ENCODE measurements at regions not wholly inside any gene's neighbourhood (a gene's known extent, or its start where the extent isn't known, plus 50 kb on each side); places are given as distances from the start of the nearest gene placed in this dataset.
"Not testable (repeated sequence)": the region's sequence is repeated elsewhere in the genome, so short reads cannot be mapped to it uniquely, and the experiment has no call there.

DNA sequence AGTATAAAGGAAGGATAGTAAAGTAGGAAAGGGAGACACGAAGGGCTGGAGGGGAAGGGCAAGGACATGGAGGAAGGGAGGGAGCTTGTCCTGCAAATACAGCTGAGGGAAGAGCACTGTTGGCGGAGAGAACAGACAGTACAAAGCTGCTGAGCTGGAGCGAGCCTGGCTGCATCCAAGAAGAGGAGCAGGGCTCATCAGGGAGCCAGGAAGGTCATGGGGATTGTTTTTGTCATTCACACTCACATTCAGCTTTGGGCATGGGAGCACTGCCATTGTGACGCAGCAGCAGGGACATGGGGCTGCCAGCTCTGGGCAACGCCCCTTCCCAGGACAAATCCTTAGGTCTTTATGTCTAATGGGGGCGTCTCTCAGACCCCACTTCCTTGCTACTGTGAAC, 125.1 kb downstream of the COPS8 start:
- Histone ChIP-seq H3K36me3 (ENCODE audit: insufficient read depth, low read length) (no peaks in the 10 kb centered on the region), H3K4me1 (ENCODE audit: insufficient read depth, low read length) (peaks cover 19% of the 10 kb centered on the region), H3K9me3 (ENCODE audit: control insufficient read depth, insufficient read depth, low read length) (no peaks in the 10 kb centered on the region), H3K9ac (ENCODE audit: low read depth, low read length) (no peak overlapping the region)

DNA sequence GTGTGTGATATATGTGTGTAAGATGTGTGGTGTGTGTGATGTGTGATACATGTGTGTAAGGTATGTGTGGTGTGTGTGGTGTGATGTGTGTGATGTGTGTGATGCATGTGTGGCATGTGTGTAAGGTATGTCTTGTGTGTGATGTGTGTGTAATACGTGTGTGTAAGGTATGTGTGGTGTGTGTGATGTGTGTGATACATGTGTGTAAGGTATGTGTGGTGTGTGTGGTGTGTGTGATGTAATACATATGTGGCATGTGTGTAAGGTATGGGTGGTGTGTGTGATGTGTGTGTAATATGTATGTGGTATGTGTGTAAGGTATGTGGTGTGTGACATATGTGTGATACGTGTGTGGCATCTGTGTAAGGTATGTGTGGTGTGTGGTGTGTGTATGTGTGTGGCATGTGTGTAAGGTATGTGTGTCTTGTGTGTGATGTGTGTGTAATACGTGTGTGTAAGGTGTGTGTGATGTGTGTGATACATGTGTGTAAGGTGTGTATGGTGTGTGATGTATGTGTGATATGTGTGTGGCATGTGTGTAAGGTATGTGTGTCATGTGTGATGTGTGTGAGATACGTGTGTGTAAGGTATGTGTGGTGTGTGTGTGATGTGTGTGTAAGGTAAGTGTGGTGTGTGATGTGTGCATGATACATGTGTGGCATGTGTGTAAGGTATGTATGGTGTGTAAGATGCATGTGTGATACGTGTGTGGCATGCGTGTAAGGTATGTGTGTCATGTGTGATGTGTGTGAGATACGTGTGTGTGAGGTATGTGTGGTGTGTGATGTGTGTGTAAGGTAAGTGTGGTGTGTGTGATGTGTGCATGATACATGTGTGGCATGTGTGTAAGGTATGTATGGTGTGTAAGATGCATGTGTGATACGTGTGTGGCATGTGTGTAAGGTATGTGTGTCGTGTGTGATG, 126.9 kb downstream of the COPS8 start:
- peaks cover 20% of the 10 kb centered on the region for H3K4me1 ChIP-seq (ENCODE audit: insufficient read depth, low read length)
- H3K9ac ChIP-seq (ENCODE audit: low read depth, low read length); H3K9me3 ChIP-seq (ENCODE audit: control insufficient read depth, insufficient read depth, low read length); H3K36me3 ChIP-seq (ENCODE audit: insufficient read depth, low read length): not testable (repeated sequence)

DNA sequence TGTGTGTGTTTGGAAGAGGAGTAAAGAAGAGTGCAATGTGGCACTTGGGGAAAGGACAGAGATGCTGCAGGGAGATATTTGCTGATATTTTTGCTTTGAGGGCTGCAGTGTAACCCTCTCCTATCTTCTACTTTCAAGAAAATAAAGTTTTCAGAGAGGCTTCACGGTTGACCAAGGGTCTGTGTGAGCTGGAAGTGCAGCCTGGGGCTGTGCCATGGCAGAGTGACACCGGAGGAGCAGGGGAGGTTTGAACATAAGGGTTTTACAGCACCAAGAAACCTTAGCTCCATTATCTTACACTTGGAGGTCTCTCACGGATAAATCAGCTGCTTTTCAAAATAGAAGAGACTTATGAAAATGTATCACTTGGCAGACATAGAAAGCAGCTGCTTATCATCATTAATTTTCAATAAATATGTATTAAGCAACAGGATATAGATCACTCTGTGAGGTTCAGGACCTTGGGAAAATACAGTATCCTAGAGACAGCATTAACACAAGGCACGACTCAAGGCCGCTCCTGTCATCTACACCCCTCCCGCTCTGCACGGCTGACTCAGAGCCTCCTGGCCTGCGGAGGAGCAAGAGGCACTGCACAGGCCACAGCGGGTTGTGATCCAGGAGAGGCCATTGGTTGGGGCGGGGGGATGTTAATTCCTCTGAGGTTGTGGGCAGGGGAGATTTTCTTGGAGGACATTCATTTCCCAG, 127.8 kb downstream of the COPS8 start:
- no peak overlapping the region for H3K9ac ChIP-seq (ENCODE audit: low read depth, low read length)

DNA sequence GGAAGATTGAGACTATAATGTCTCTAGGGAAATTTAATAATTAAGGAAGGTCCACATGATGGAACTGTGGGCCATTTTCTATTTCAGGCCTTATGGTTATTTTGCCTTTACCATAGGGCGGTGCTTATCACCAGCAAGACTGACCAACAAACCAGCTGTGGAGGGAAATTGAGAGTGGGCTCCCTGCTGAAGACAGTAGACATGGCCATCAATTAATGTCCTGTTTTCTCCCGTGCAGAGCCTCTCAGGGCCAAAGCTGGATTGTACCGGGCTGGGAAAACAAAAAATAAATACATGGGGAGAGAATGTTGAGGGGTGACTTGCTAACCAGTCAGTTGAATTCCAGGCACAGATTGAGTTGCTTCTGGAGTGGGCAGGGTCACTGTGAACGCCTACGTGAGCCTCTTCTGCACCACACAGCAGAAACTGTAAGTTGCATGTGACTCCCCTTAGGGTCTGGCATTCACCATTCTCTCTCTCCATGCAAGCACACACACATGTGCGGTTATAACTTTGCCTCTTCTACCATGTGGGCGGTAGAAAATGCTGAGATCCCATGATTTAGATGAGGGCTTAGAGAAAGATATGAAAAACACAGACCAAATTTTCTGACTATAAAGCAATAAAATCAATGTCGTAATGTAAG, 128.5 kb downstream of the COPS8 start:
- peaks cover 25% of the 10 kb centered on the region for H3K4me1 ChIP-seq (ENCODE audit: insufficient read depth, low read length)
- no peak overlapping the region for H3K9ac ChIP-seq (ENCODE audit: low read depth, low read length)

More for the DNA sequence above, 127.8 kb downstream of the COPS8 start:
- H3K9me3 ChIP-seq (ENCODE audit: control insufficient read depth, insufficient read depth, low read length) = no peaks in the 10 kb centered on the region
- H3K4me1 ChIP-seq (ENCODE audit: insufficient read depth, low read length) = peaks cover 26% of the 10 kb centered on the region
- no peaks in the 10 kb centered on the region for H3K36me3 ChIP-seq (ENCODE audit: insufficient read depth, low read length)

DNA sequence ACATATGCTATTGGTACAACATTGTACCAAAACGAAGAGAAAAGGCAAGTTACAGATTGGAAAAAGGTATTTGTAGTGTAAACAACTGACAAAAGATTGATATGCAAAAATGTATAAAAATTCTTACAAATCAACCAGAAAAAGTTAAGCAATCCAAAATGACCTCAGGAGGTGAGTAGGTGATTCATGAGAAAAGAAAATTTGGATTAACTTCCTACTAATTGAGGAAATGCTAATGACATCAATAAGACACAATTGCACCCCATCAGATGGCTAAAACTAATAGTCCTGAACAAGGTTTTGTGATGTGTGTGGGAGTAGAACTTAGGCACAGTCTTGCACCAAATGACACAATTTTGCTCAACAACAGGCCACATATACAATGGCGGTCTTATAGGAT, 129.3 kb downstream of the COPS8 start:
- peaks cover 25% of the 10 kb centered on the region for H3K4me1 ChIP-seq (ENCODE audit: insufficient read depth, low read length)
- H3K36me3 ChIP-seq (ENCODE audit: insufficient read depth, low read length) = no peaks in the 10 kb centered on the region
- H3K9me3 ChIP-seq (ENCODE audit: control insufficient read depth, insufficient read depth, low read length) = no peaks in the 10 kb centered on the region
- H3K9ac ChIP-seq (ENCODE audit: low read depth, low read length) = no peak overlapping the region

More for the DNA sequence above, 128.5 kb downstream of the COPS8 start:
- no peaks in the 10 kb centered on the region for H3K36me3 ChIP-seq (ENCODE audit: insufficient read depth, low read length)
- no peaks in the 10 kb centered on the region for H3K9me3 ChIP-seq (ENCODE audit: control insufficient read depth, insufficient read depth, low read length)

DNA sequence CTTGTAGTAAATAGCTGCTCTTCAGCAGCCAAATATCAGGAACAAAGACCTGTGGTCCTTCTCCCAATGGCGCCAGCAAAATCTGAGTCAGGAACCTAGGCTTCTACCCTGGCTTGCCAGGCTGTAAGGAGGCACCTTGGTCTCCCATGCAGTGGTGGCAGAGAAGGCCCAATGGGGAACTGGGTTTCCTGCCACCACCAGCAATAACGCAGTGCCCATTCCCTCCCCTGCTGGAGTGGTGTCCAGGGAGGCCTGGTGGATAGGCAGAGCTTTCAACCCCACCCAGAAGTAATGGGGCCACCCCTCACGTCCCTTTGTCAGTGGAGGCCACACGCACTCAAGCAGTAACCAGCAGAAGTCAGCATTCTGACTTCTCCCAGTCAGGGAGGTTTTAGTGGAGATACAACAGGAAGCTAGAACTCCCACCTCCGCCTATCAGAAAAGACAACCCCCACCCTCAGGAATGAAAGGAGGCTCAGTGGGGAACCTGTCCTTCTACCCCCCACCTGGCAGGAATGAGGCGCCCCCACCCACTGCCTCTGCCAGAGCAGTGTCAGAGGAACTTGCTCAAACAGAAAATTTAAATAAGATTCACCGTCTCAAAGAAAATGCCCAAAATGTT, 132.4 kb downstream of the COPS8 start:
- Histone ChIP-seq H3K9me3 (ENCODE audit: control insufficient read depth, insufficient read depth, low read length) (no peaks in the 10 kb centered on the region), H3K36me3 (ENCODE audit: insufficient read depth, low read length) (no peaks in the 10 kb centered on the region), H3K4me1 (ENCODE audit: insufficient read depth, low read length) (peaks cover 17% of the 10 kb centered on the region; the same call in 1 of the 2 replicates), H3K9ac (ENCODE audit: low read depth, low read length) (no peak overlapping the region)

DNA sequence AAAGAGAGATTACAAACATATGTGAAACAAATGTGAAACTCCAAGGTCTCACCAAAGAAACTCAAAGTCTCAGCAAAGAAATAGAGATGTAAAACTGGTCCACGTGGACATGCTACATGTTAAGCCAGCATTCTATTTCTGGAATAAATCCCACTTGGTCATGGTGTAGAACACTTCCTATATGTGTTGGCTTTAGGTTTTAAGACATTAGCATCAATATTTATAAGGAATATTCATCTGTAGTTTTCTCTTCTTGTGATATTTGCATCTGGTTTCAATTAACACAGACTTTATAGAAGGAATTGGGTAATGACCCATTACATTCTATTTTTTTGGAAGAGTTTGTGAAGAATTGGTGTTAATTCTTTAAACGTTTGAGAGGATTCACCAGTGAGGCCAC, 133.1 kb downstream of the COPS8 start:
- H3K9me3 ChIP-seq (ENCODE audit: control insufficient read depth, insufficient read depth, low read length) = no peaks in the 10 kb centered on the region
- H3K9ac ChIP-seq (ENCODE audit: low read depth, low read length) = no peak overlapping the region
- peaks cover 17% of the 10 kb centered on the region; the same call in 1 of the 2 replicates for H3K4me1 ChIP-seq (ENCODE audit: insufficient read depth, low read length)

DNA sequence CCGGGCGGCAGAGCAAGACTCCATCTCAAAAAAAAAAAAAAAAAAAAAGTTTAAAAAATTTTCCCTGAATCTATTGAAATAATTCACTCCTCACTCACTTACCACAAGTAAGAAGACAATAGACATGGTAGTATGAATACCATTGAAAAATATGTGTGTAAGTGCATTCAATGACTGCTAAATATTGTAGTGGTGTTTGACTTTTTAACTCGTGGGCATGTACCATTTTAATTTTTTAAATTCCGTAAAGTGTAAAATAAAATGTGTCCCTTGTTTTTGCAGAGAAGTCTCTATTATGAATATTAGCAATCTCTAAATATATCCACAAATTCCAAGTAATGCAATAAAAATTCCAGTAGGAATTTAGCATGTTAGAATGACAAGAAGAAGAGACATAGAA, 134.1 kb downstream of the COPS8 start:
- peaks cover 17% of the 10 kb centered on the region; the same call in 1 of the 2 replicates for H3K4me1 ChIP-seq (ENCODE audit: insufficient read depth, low read length)
- H3K36me3 ChIP-seq (ENCODE audit: insufficient read depth, low read length) = no peaks in the 10 kb centered on the region
- H3K9me3 ChIP-seq (ENCODE audit: control insufficient read depth, insufficient read depth, low read length) = no peaks in the 10 kb centered on the region
- H3K9ac ChIP-seq (ENCODE audit: low read depth, low read length) = no peak overlapping the region

More for the DNA sequence above, 133.1 kb downstream of the COPS8 start:
- H3K36me3 ChIP-seq (ENCODE audit: insufficient read depth, low read length) = no peaks in the 10 kb centered on the region

DNA sequence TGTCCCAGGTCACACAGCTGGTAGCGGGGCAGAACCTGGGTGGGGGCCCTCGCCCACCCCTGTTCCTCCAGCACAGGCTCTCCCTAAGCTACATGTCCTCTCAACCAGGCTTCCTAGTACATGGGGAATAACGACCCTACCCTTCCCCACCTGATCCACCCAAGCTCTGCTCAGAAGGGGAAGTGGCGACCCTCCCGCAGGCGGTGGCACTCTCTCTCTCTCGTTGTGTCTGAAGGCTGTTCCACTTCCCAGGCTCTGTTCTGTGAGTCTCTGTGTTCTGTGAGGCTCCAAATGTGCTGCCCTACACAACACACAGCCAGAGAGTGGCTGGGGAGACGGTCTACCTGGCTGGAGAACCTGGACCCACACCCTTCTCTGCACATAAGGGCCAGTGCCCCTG, 135.8 kb downstream of the COPS8 start:
- no peak overlapping the region for H3K9ac ChIP-seq (ENCODE audit: low read depth, low read length)
- no peaks in the 10 kb centered on the region for H3K36me3 ChIP-seq (ENCODE audit: insufficient read depth, low read length)
- H3K4me1 ChIP-seq (ENCODE audit: insufficient read depth, low read length) = peaks cover 17% of the 10 kb centered on the region; the same call in 1 of the 2 replicates
- no peaks in the 10 kb centered on the region for H3K9me3 ChIP-seq (ENCODE audit: control insufficient read depth, insufficient read depth, low read length)

DNA sequence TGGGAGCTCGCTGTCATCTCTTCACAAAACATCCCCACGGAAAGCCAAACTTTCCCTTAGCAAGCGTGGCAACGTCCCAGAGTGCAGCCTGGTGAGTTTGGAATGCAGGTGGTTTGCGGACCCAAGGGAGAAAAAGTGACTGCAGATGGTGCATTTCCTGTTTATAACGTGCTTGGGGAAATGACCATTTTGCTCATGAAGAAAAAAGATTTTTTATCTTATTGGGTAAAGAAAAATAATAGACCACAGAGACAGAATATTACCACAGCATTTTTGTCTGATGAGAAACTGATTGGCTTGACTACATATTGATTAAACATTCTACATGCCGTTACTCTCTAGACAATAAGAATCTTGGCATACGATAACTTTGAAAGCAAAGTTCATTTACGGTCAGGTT, 136.5 kb downstream of the COPS8 start:
- Histone ChIP-seq H3K36me3 (ENCODE audit: insufficient read depth, low read length) (no peaks in the 10 kb centered on the region), H3K4me1 (ENCODE audit: insufficient read depth, low read length) (peaks cover 17% of the 10 kb centered on the region; the same call in 1 of the 2 replicates), H3K9me3 (ENCODE audit: control insufficient read depth, insufficient read depth, low read length) (no peaks in the 10 kb centered on the region), H3K9ac (ENCODE audit: low read depth, low read length) (no peak overlapping the region)

DNA sequence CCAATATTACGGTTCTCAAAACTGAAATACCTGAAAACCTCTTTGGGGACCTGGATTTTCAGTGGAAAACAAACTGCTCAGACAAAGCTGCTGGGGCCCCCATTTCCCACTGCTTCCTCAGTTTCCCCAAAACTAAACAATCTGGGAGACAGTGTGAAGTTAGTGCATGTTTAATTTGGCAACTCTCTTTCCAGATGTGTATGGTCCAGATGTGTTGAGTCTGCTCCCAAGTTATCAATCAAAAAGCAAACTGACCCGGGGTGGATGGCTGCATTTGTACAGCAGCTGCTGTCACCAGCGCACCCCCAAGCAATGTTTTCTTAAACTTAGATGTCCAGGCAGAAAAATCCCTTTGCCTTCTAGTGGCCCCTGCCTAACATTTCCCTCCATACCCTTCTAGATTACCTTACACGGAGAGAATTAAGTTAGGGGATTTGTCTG, 136.9 kb downstream of the COPS8 start:
- Histone ChIP-seq H3K9ac (ENCODE audit: low read depth, low read length) (no peak overlapping the region), H3K9me3 (ENCODE audit: control insufficient read depth, insufficient read depth, low read length) (no peaks in the 10 kb centered on the region), H3K4me1 (ENCODE audit: insufficient read depth, low read length) (peaks cover 16% of the 10 kb centered on the region; the same call in 1 of the 2 replicates), H3K36me3 (ENCODE audit: insufficient read depth, low read length) (no peaks in the 10 kb centered on the region)

DNA sequence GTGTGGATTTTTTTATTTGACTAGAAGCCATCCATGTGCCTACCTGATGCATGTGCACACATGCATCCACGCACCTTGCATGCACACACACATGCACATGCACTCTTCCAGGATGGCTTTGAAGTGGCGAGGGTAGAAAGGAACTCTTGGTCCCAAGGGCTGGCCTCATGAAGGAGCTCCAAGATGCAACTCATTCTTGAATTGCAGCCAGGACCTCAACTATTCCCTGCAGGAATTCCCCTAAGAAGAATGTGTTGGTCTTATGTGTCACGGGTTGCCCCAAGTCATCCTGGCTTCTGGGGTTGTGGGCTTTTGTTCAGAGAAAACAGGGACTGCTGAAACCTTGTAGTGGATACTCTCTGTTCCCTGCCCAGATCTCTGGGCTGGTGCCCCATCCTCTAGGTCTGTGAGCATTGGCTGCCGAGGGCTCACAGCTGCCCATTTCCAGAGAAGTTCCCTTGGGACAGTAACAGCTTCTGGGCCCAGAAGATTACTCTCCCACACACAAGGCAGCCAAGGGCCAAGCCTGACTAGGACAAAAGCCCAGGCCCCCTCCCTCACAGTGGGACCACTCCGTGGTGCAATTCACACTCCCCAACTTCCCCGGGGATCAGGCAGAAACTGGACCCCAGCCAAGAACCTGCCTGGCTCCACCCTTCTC, 137.6 kb downstream of the COPS8 start:
- Histone ChIP-seq H3K9me3 (ENCODE audit: control insufficient read depth, insufficient read depth, low read length) (no peaks in the 10 kb centered on the region), H3K4me1 (ENCODE audit: insufficient read depth, low read length) (peaks cover 9% of the 10 kb centered on the region; the same call in 1 of the 2 replicates), H3K9ac (ENCODE audit: low read depth, low read length) (no peak overlapping the region), H3K36me3 (ENCODE audit: insufficient read depth, low read length) (no peaks in the 10 kb centered on the region)

DNA sequence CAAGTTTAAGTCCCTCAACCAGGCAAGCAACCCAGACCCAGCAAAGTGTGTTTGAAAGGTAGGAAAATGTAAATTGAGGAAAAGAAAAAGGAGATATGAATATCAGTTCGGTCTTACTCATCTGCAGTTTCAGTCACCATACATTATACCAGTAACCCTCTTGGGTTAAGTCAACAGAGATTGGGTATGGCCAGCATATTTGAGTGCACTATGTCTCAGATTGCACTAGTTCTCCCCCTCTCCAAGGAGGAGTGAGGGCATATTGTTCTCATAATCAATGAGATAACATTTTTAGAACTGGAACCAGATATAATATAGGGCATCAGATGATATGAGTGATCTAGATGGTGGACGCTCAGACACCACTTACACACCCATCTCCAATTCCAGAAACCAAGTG, 141.5 kb downstream of the COPS8 start:
- Histone ChIP-seq H3K9ac (ENCODE audit: low read depth, low read length) (no peak overlapping the region), H3K4me1 (ENCODE audit: insufficient read depth, low read length) (no peaks in the 10 kb centered on the region; the same call in 1 of the 2 replicates), H3K9me3 (ENCODE audit: control insufficient read depth, insufficient read depth, low read length) (no peaks in the 10 kb centered on the region), H3K36me3 (ENCODE audit: insufficient read depth, low read length) (no peaks in the 10 kb centered on the region)
